GM18909 (cell line): ENCODE measurements at regions not wholly inside any gene's neighbourhood (a gene's known extent, or its start where the extent isn't known, plus 50 kb on each side); places are given as distances from the start of the nearest gene placed in this dataset.
"Not testable (repeated sequence)": the region's sequence is repeated elsewhere in the genome, so short reads cannot be mapped to it uniquely, and the experiment has no call there.

Experiments used
- ATAC-seq: cut with Tn5 transposase; IDR thresholded peaks from one replicate; pipeline ENCODE4 v1.9.1; 2021; ENCODE audit warnings: mild to moderate bottlenecking; ENCODE audit not compliant: unreplicated experiment, poor library complexity

GRCh38 chr18:22713511-22713910 lies 219.6 kb upstream of the RBBP8 start:
- no peak for ATAC-seq

- ATAC-seq: not testable (repeated sequence)
These were observed 215.6 kb upstream of the RBBP8 start for GRCh38 chr18:22717536-22717935.

- ATAC-seq: no peak
These were observed 209.9 kb upstream of the RBBP8 start for GRCh38 chr18:22723221-22723620.

GRCh38 chr18:22723773-22724172 lies 209.4 kb upstream of the RBBP8 start:
- ATAC-seq: no peak

- no peak for ATAC-seq
These were observed 206.7 kb upstream of the RBBP8 start for GRCh38 chr18:22726469-22726868.

- no peak for ATAC-seq
These were observed 205.1 kb upstream of the RBBP8 start for GRCh38 chr18:22728016-22728415.

- no peak for ATAC-seq
These were observed 204.5 kb upstream of the RBBP8 start for GRCh38 chr18:22728481-22729105.

- no peak for ATAC-seq
These were observed 201.7 kb upstream of the RBBP8 start for GRCh38 chr18:22731398-22731797.

GRCh38 chr18:22734105-22734661 lies 198.9 kb upstream of the RBBP8 start:
- ATAC-seq: no peak

GRCh38 chr18:22734791-22735627 lies 198.1 kb upstream of the RBBP8 start:
- ATAC-seq: no peak

- no peak for ATAC-seq
These were observed 196.1 kb upstream of the RBBP8 start for GRCh38 chr18:22737054-22737453.

- no peak for ATAC-seq
These were observed 194.0 kb upstream of the RBBP8 start for GRCh38 chr18:22739061-22739642.

- no peak for ATAC-seq
These were observed 193.3 kb upstream of the RBBP8 start for GRCh38 chr18:22739789-22740188.

GRCh38 chr18:22741318-22741717 lies 191.8 kb upstream of the RBBP8 start:
- ATAC-seq: no peak

GRCh38 chr18:22742409-22742808 lies 190.7 kb upstream of the RBBP8 start:
- ATAC-seq: no peak

GRCh38 chr18:22745966-22746365 lies 187.2 kb upstream of the RBBP8 start:
- no peak for ATAC-seq

GRCh38 chr18:22752014-22752413 lies 181.1 kb upstream of the RBBP8 start:
- no peak for ATAC-seq

- ATAC-seq: no peak
These were observed 179.8 kb upstream of the RBBP8 start for GRCh38 chr18:22753130-22753831.

GRCh38 chr18:22764005-22764404 lies 169.1 kb upstream of the RBBP8 start:
- not testable (repeated sequence) for ATAC-seq

GRCh38 chr18:22765896-22766295 lies 167.2 kb upstream of the RBBP8 start:
- ATAC-seq: no peak

- no peak for ATAC-seq
These were observed 165.5 kb upstream of the RBBP8 start for GRCh38 chr18:22767653-22768052.
